ENCODE measurements at regions not wholly inside any gene's neighbourhood (a gene's known extent, or its start where the extent isn't known, plus 50 kb on each side); places are given as distances from the start of the nearest gene placed in this dataset.

- no peak for DNase-seq
Observed at GRCh38 chr12:3336606-3337311, 154.2 kb upstream of the PRMT8 start.

GRCh38 chr12:3337944-3338343 is 153.1 kb upstream of the PRMT8 start:
- no peak for DNase-seq

GRCh38 chr12:3339221-3339620 is 151.8 kb upstream of the PRMT8 start:
- DNase-seq = no peak

- no peak for DNase-seq
Observed at GRCh38 chr12:3341594-3341993, 149.4 kb upstream of the PRMT8 start.

- DNase-seq = peak; percentile 65
Observed at GRCh38 chr12:3342051-3342450, 149.0 kb upstream of the PRMT8 start.

GRCh38 chr12:3348055-3348454 is 142.9 kb upstream of the PRMT8 start:
- DNase-seq = no peak

- DNase-seq = no peak
Observed at GRCh38 chr12:3350432-3350831, 140.6 kb upstream of the PRMT8 start.

GRCh38 chr12:3351731-3352130 is 139.3 kb upstream of the PRMT8 start:
- no peak for DNase-seq

GRCh38 chr12:3352230-3352629 is 138.8 kb upstream of the PRMT8 start:
- DNase-seq = no peak

- DNase-seq = no peak
Observed at GRCh38 chr12:3353621-3354020, 137.4 kb upstream of the PRMT8 start.

- DNase-seq = peak; percentile 36
Observed at GRCh38 chr12:3354586-3354985, 136.4 kb upstream of the PRMT8 start.

GRCh38 chr12:3355378-3355900 is 135.6 kb upstream of the PRMT8 start:
- peak; percentile 41 for DNase-seq

- DNase-seq = peak; percentile 6
Observed at GRCh38 chr12:3357950-3358525, 133.0 kb upstream of the PRMT8 start.

- DNase-seq = no peak
Observed at GRCh38 chr12:3359478-3359877, 131.5 kb upstream of the PRMT8 start.

- DNase-seq = no peak
Observed at GRCh38 chr12:3361146-3361545, 129.9 kb upstream of the PRMT8 start.

- DNase-seq = no peak
Observed at GRCh38 chr12:3362737-3363136, 128.3 kb upstream of the PRMT8 start.

- no peak for DNase-seq
Observed at GRCh38 chr12:3363608-3364007, 127.4 kb upstream of the PRMT8 start.

GRCh38 chr12:3364226-3364625 is 126.8 kb upstream of the PRMT8 start:
- DNase-seq = no peak

- DNase-seq = no peak
Observed at GRCh38 chr12:3364661-3365462, 126.1 kb upstream of the PRMT8 start.

GRCh38 chr12:3365463-3366411 is 125.3 kb upstream of the PRMT8 start:
- DNase-seq = no peak

GRCh38 chr12:3366451-3367110 is 124.4 kb upstream of the PRMT8 start:
- DNase-seq = no peak
